CD8-positive, alpha-beta memory T cell (primary cell): ENCODE measurements at regions not wholly inside any gene's neighbourhood (a gene's known extent, or its start where the extent isn't known, plus 50 kb on each side); places are given as distances from the start of the nearest gene placed in this dataset.

ENCODE experiments used
- CTCF ChIA-PET: fragments of 350-600 bp; sonication (Branson Sonifier 250); formaldehyde crosslinking; loops from one replicate; lab custom pipeline; 2021; ENCODE audit warnings: antibody characterized with exemption; lab: Charles Lee
- POLR2A ChIA-PET: fragments of 350-600 bp; sonication (Branson Sonifier 250); formaldehyde crosslinking; loops from one replicate; lab custom pipeline; 2021; ENCODE audit warnings: antibody characterized with exemption; lab: Charles Lee
- DNase-seq, 5 donors: peaks; one replicate each; pipeline versions ENCODE4 v3.0.0 to v3.0.0-alpha.2; 2020 to 2022; ENCODE audit warnings: mixed read lengths in 1 of 5
- H3K27ac ChIP-seq: one replicate; pipeline ENCODE4 v1.7.0; 2013; ENCODE audit warnings: low read depth, mild to moderate bottlenecking, low read length, moderate library complexity
- H3K27me3 ChIP-seq: 2 replicates; pipeline ENCODE4 v1.7.0; 2013; ENCODE audit warnings: low read length, mild to moderate bottlenecking; ENCODE audit not compliant: insufficient read depth, poor library complexity, severe bottlenecking
- H3K36me3 ChIP-seq: 2 replicates; pipeline ENCODE4 v1.7.0; 2013; ENCODE audit warnings: mild to moderate bottlenecking, low read length, moderate library complexity; ENCODE audit not compliant: insufficient read depth
- H3K4me1 ChIP-seq: 2 replicates; pipeline ENCODE4 v1.7.0; 2013; ENCODE audit warnings: mild to moderate bottlenecking, low read length, moderate library complexity; ENCODE audit not compliant: insufficient read depth
- H3K4me3 ChIP-seq: 2 replicates; pipeline ENCODE4 v1.7.0; 2013; ENCODE audit warnings: mild to moderate bottlenecking, low read length
- H3K9me3 ChIP-seq: 2 replicates; pipeline ENCODE4 v1.7.0; 2013; ENCODE audit warnings: mild to moderate bottlenecking, low read length
- H3K27ac Mint-ChIP-seq, 8 donors: one replicate each; pipeline ENCODE4 v1.8.0; 2020 to 2021; ENCODE audit warnings: mixed read lengths in 8 of 8, mild to moderate bottlenecking in 6 of 8, inconsistent platforms in 3 of 8, moderate library complexity in 3 of 8
- H3K27me3 Mint-ChIP-seq, 2 donors: one replicate each; pipeline ENCODE4 v1.8.0; 2020 to 2021; ENCODE audit warnings: mixed read lengths in 2 of 2, mild to moderate bottlenecking in 1 of 2, moderate library complexity in 1 of 2
- H3K36me3 Mint-ChIP-seq, 3 donors: one replicate each; pipeline ENCODE4 v1.8.0; 2020 to 2021; ENCODE audit warnings: mixed read lengths in 3 of 3, inconsistent platforms in 1 of 3, mild to moderate bottlenecking in 1 of 3
- H3K4me1 Mint-ChIP-seq, 3 donors: one replicate each; pipeline ENCODE4 v1.8.0; 2020 to 2021; ENCODE audit warnings: mixed read lengths in 3 of 3, inconsistent platforms in 1 of 3, mild to moderate bottlenecking in 1 of 3
- H3K4me3 Mint-ChIP-seq, 7 donors: one replicate each; pipeline ENCODE4 v1.8.0; 2020 to 2021; ENCODE audit warnings: mixed read lengths in 7 of 7, mild to moderate bottlenecking in 6 of 7, moderate library complexity in 4 of 7, inconsistent platforms in 2 of 7
- H3K9me3 Mint-ChIP-seq, 5 donors: one replicate each; pipeline ENCODE4 v1.8.0; 2020 to 2022; ENCODE audit warnings: mixed read lengths in 5 of 5, mild to moderate bottlenecking in 3 of 5, moderate library complexity in 2 of 5, inconsistent platforms in 1 of 5

- Histone ChIP-seq H3K4me3 (no peak overlapping the region), H3K4me1 (peaks cover 12% of the 10 kb centered on the region), H3K9me3 (no peaks in the 10 kb centered on the region), H3K36me3 (no peaks in the 10 kb centered on the region), H3K27ac (no peak overlapping the region), H3K27me3 (no peaks in the 10 kb centered on the region)
- ChIA-PET POLR2A (no interaction called here), CTCF (no interaction called here)
- DNase-seq: no peak
- no peaks in the 10 kb centered on the region for H3K36me3 Mint-ChIP-seq
- H3K4me3 Mint-ChIP-seq: no peak overlapping the region
- peaks cover 2 to 10% (median 4%) of the 10 kb centered on the region in 5 donors for H3K9me3 Mint-ChIP-seq
- H3K27ac Mint-ChIP-seq: no peak overlapping the region
- peaks cover 13 to 20% (median 15%) of the 10 kb centered on the region in 3 donors for H3K4me1 Mint-ChIP-seq
- H3K27me3 Mint-ChIP-seq: peaks cover 3 to 6% of the 10 kb centered on the region in 2 donors
These were observed 156.8 kb upstream of the SFRP2 start for GRCh38 chr4:153945704-153946103.

GRCh38 chr4:153943738-153944415 is 155.0 kb upstream of the SFRP2 start:
- H3K9me3 ChIP-seq: no peaks in the 10 kb centered on the region
- ChIA-PET CTCF (interaction anchor here (1.2 kb wide), 1 partner anchor 10 kb away, joined by 3 read pairs; no protein-coding TSS in a partner anchor), POLR2A (no interaction called here)
- no peaks in the 10 kb centered on the region for H3K27me3 ChIP-seq
- DNase-seq: no peak
- Mint-ChIP-seq H3K36me3 (no peaks in the 10 kb centered on the region), H3K27me3 (peaks cover 3 to 6% of the 10 kb centered on the region in 2 donors), H3K4me3 (no peak overlapping the region), H3K9me3 (peaks cover 2 to 10% (median 4%) of the 10 kb centered on the region in 5 donors), H3K4me1 (peaks cover 0 to 3% (median 0%) of the 10 kb centered on the region in 3 donors), H3K27ac (peak overlapping the region in 1 of 8 donors; percentile 71)
- no peak overlapping the region for H3K27ac ChIP-seq
- no peak overlapping the region for H3K4me3 ChIP-seq
- H3K36me3 ChIP-seq: no peaks in the 10 kb centered on the region
- no peaks in the 10 kb centered on the region for H3K4me1 ChIP-seq

- Histone ChIP-seq H3K27ac (no peak overlapping the region), H3K27me3 (no peaks in the 10 kb centered on the region), H3K4me3 (no peak overlapping the region), H3K9me3 (no peaks in the 10 kb centered on the region), H3K36me3 (no peaks in the 10 kb centered on the region), H3K4me1 (no peaks in the 10 kb centered on the region)
- no peak overlapping the region for H3K4me3 Mint-ChIP-seq
- peaks cover 2 to 7% of the 10 kb centered on the region in 2 donors for H3K27me3 Mint-ChIP-seq
- no peak overlapping the region for H3K27ac Mint-ChIP-seq
- peaks cover 0 to 6% (median 0%) of the 10 kb centered on the region in 3 donors for H3K4me1 Mint-ChIP-seq
- no peak for DNase-seq
- peaks cover 2 to 7% (median 2%) of the 10 kb centered on the region in 5 donors for H3K9me3 Mint-ChIP-seq
- CTCF ChIA-PET: no interaction called here
- H3K36me3 Mint-ChIP-seq: no peaks in the 10 kb centered on the region
- POLR2A ChIA-PET: no interaction called here
These were observed 152.0 kb upstream of the SFRP2 start for GRCh38 chr4:153940916-153941315.

- ChIA-PET CTCF (no interaction called here), POLR2A (no interaction called here)
- Histone ChIP-seq H3K4me1 (no peaks in the 10 kb centered on the region), H3K36me3 (no peaks in the 10 kb centered on the region), H3K27me3 (no peaks in the 10 kb centered on the region), H3K9me3 (no peaks in the 10 kb centered on the region), H3K4me3 (no peak overlapping the region), H3K27ac (no peak overlapping the region)
- Mint-ChIP-seq H3K27me3 (peaks cover 1 to 17% of the 10 kb centered on the region in 2 donors), H3K4me3 (no peak overlapping the region), H3K4me1 (peaks cover 0 to 6% (median 0%) of the 10 kb centered on the region in 3 donors), H3K27ac (no peak overlapping the region), H3K9me3 (peaks cover 0 to 2% (median 0%) of the 10 kb centered on the region in 5 donors), H3K36me3 (no peaks in the 10 kb centered on the region)
- DNase-seq: no peak
These were observed 150.7 kb upstream of the SFRP2 start for GRCh38 chr4:153939570-153939969.

GRCh38 chr4:153938994-153939393 is 150.1 kb upstream of the SFRP2 start:
- no peaks in the 10 kb centered on the region for H3K9me3 ChIP-seq
- peaks cover 0 to 2% (median 0%) of the 10 kb centered on the region in 5 donors for H3K9me3 Mint-ChIP-seq
- CTCF ChIA-PET: no interaction called here
- no peak overlapping the region for H3K4me3 ChIP-seq
- H3K4me3 Mint-ChIP-seq: no peak overlapping the region
- no peak overlapping the region for H3K27ac ChIP-seq
- H3K27me3 Mint-ChIP-seq: peaks cover 4 to 20% of the 10 kb centered on the region in 2 donors
- no peaks in the 10 kb centered on the region for H3K36me3 Mint-ChIP-seq
- peaks cover 0 to 6% (median 0%) of the 10 kb centered on the region in 3 donors for H3K4me1 Mint-ChIP-seq
- POLR2A ChIA-PET: no interaction called here
- H3K27me3 ChIP-seq: no peaks in the 10 kb centered on the region
- DNase-seq: no peak
- no peaks in the 10 kb centered on the region for H3K4me1 ChIP-seq
- H3K36me3 ChIP-seq: no peaks in the 10 kb centered on the region
- no peak overlapping the region for H3K27ac Mint-ChIP-seq

GRCh38 chr4:153937289-153937688 is 148.4 kb upstream of the SFRP2 start:
- Mint-ChIP-seq H3K4me3 (no peak overlapping the region), H3K36me3 (no peaks in the 10 kb centered on the region), H3K27ac (no peak overlapping the region), H3K4me1 (peaks cover 0 to 6% (median 0%) of the 10 kb centered on the region in 3 donors), H3K9me3 (no peaks in the 10 kb centered on the region), H3K27me3 (peaks cover 7 to 25% of the 10 kb centered on the region in 2 donors)
- no peak overlapping the region for H3K4me3 ChIP-seq
- no peaks in the 10 kb centered on the region for H3K9me3 ChIP-seq
- H3K36me3 ChIP-seq: no peaks in the 10 kb centered on the region
- ChIA-PET CTCF (no interaction called here), POLR2A (no interaction called here)
- no peaks in the 10 kb centered on the region for H3K4me1 ChIP-seq
- no peak for DNase-seq
- no peak overlapping the region for H3K27ac ChIP-seq
- peaks cover 3% of the 10 kb centered on the region for H3K27me3 ChIP-seq

GRCh38 chr4:153936121-153936520 is 147.2 kb upstream of the SFRP2 start:
- no peak overlapping the region for H3K4me3 Mint-ChIP-seq
- CTCF ChIA-PET: no interaction called here
- no peaks in the 10 kb centered on the region for H3K9me3 Mint-ChIP-seq
- H3K27me3 Mint-ChIP-seq: peaks cover 7 to 28% of the 10 kb centered on the region in 2 donors
- H3K27me3 ChIP-seq: peaks cover 3% of the 10 kb centered on the region
- H3K27ac ChIP-seq: no peak overlapping the region
- no peaks in the 10 kb centered on the region for H3K4me1 ChIP-seq
- no peak overlapping the region for H3K27ac Mint-ChIP-seq
- POLR2A ChIA-PET: no interaction called here
- no peaks in the 10 kb centered on the region for H3K9me3 ChIP-seq
- no peak overlapping the region for H3K4me3 ChIP-seq
- no peaks in the 10 kb centered on the region for H3K36me3 Mint-ChIP-seq
- H3K36me3 ChIP-seq: no peaks in the 10 kb centered on the region
- DNase-seq: no peak
- H3K4me1 Mint-ChIP-seq: peaks cover 0 to 6% (median 0%) of the 10 kb centered on the region in 3 donors

GRCh38 chr4:153934688-153935017 is 145.8 kb upstream of the SFRP2 start:
- H3K4me1 Mint-ChIP-seq: peaks cover 0 to 6% (median 0%) of the 10 kb centered on the region in 3 donors
- ChIA-PET CTCF (no interaction called here), POLR2A (no interaction called here)
- Histone ChIP-seq H3K27ac (no peak overlapping the region), H3K4me3 (no peak overlapping the region), H3K9me3 (no peaks in the 10 kb centered on the region), H3K4me1 (no peaks in the 10 kb centered on the region), H3K27me3 (peaks cover 3% of the 10 kb centered on the region), H3K36me3 (no peaks in the 10 kb centered on the region)
- no peak for DNase-seq
- peak overlapping the region in 1 of 8 donors; percentile 30 for H3K27ac Mint-ChIP-seq
- no peaks in the 10 kb centered on the region for H3K9me3 Mint-ChIP-seq
- peaks cover 7 to 31% of the 10 kb centered on the region in 2 donors for H3K27me3 Mint-ChIP-seq
- H3K36me3 Mint-ChIP-seq: no peaks in the 10 kb centered on the region
- no peak overlapping the region for H3K4me3 Mint-ChIP-seq
